Mammary epithelial cell (primary cell): ENCODE measurements at regions not wholly inside any gene's neighbourhood (a gene's known extent, or its start where the extent isn't known, plus 50 kb on each side); places are given as distances from the start of the nearest gene placed in this dataset.

Experiments
- CTCF ChIP-seq, 2 donors: IDR thresholded peaks in 1 of 2; conservative IDR thresholded peaks in 1 of 2; 2 replicates each; pipeline ENCODE4 v1.5.1; 2011 to 2012; ENCODE audit warnings: inconsistent platforms in 2 of 2, low read length in 2 of 2, mild to moderate bottlenecking in 2 of 2, control low read depth in 1 of 2, low read depth in 1 of 2; ENCODE audit not compliant: insufficient read depth in 1 of 2; ENCODE audit errors: extremely low read depth in 1 of 2
- EZH2 ChIP-seq: IDR thresholded peaks from 2 replicates; pipeline ENCODE4 v1.6.1; 2012; ENCODE audit warnings: low read length, inconsistent platforms, borderline replicate concordance

GRCh38 chr4:123042095-123042494, 119.7 kb upstream of the NUDT6 start:
- TF ChIP-seq CTCF (conservative IDR thresholded peaks at IDR 0.05 in 1 of 2, IDR thresholded peaks at IDR 0.05 in 1 of 2; ENCODE audit: extremely low read depth in 1 of 2, insufficient read depth in 1 of 2, low read depth in 1 of 2, low read length in 2 of 2): no peak
- no peak for TF ChIP-seq EZH2
